ENCODE measurements at regions not wholly inside any gene's neighbourhood (a gene's known extent, or its start where the extent isn't known, plus 50 kb on each side); places are given as distances from the start of the nearest gene placed in this dataset.

- no peak for TF ChIP-seq POLR2AphosphoS5 (IDR thresholded peaks at IDR 0.05; ENCODE audit: low read depth, low read length)
- no peak for TF ChIP-seq REST (IDR thresholded peaks at IDR 0.05; ENCODE audit: low read depth)
- TF ChIP-seq EZH2 (IDR thresholded peaks at IDR 0.05), result no peak
- TF ChIP-seq CTCF (IDR thresholded peaks at IDR 0.05 in 2 of 3, conservative IDR thresholded peaks at IDR 0.05 in 1 of 3; ENCODE audit: borderline replicate concordance in 1 of 3, insufficient read depth in 1 of 3, low read depth in 2 of 3, low read length in 2 of 3), result no peak
- TF ChIP-seq JUND (IDR thresholded peaks at IDR 0.05), result no peak
- no peak for TF ChIP-seq SP1 (IDR thresholded peaks at IDR 0.05; ENCODE audit: low read depth)
- TF ChIP-seq FOSL1 (IDR thresholded peaks at IDR 0.05; ENCODE audit: low read depth), result no peak
- no peak for TF ChIP-seq YY1 (IDR thresholded peaks at IDR 0.05; ENCODE audit: extremely low read depth, insufficient replicate concordance, low read depth, low read length)
- TF ChIP-seq POLR2A (IDR thresholded peaks at IDR 0.05; ENCODE audit: borderline replicate concordance, extremely low read depth, insufficient read depth, insufficient read length), result no peak
- TF ChIP-seq RAD21 (IDR thresholded peaks at IDR 0.05; ENCODE audit: low read depth), result no peak
- TF ChIP-seq MAX (IDR thresholded peaks at IDR 0.05), result no peak
- TF ChIP-seq TCF7L2 (IDR thresholded peaks at IDR 0.05; ENCODE audit: borderline replicate concordance, extremely low read depth, insufficient read depth, insufficient read length), result no peak
- no peak for TF ChIP-seq EZH2phosphoT487 (IDR thresholded peaks at IDR 0.05; ENCODE audit: borderline replicate concordance)
- no peak for TF ChIP-seq SIN3A (IDR thresholded peaks at IDR 0.05; ENCODE audit: low read depth)
These were observed 153.6 kb upstream of the ERCC4 start for GRCh38 chr16:13766334-13766733.
